GM23338 (cell line): ENCODE measurements at regions not wholly inside any gene's neighbourhood (a gene's known extent, or its start where the extent isn't known, plus 50 kb on each side); places are given as distances from the start of the nearest gene placed in this dataset.

Source experiments
- CTCF ChIP-seq, 2 experiments: fragments of 200-600 bp in 1 of 2; sonication (generic) in 1 of 2; conservative IDR thresholded peaks; 2 replicates each; pipeline versions ENCODE4 v1.5.1 to v1.6.1; 2016 to 2017; ENCODE audit warnings: antibody characterized with exemption in 2 of 2, low read depth in 2 of 2, mild to moderate bottlenecking in 2 of 2, moderate library complexity in 1 of 2
- POLR2AphosphoS5 ChIP-seq: IDR thresholded peaks from 2 replicates; pipeline ENCODE4 v1.6.1; 2016; ENCODE audit warnings: antibody characterized with exemption, low read depth
- REST ChIP-seq: IDR thresholded peaks from one replicate; pipeline ENCODE4 v1.6.1; 2018; ENCODE audit warnings: antibody characterized with exemption; ENCODE audit not compliant: unreplicated experiment

GRCh38 chr17:79529661-79530081 lies 81.2 kb downstream of the RBFOX3 start:
- TF ChIP-seq CTCF (conservative IDR thresholded peaks at IDR 0.05; ENCODE audit: low read depth in 2 of 2) (no peak), REST (no peak), POLR2AphosphoS5 (no peak)
